GM18909 (cell line): ENCODE measurements at regions not wholly inside any gene's neighbourhood (a gene's known extent, or its start where the extent isn't known, plus 50 kb on each side); places are given as distances from the start of the nearest gene placed in this dataset.

Source experiments
- ATAC-seq: cut with Tn5 transposase; IDR thresholded peaks from one replicate; pipeline ENCODE4 v1.9.1; 2021; ENCODE audit warnings: mild to moderate bottlenecking; ENCODE audit not compliant: unreplicated experiment, poor library complexity

DNA sequence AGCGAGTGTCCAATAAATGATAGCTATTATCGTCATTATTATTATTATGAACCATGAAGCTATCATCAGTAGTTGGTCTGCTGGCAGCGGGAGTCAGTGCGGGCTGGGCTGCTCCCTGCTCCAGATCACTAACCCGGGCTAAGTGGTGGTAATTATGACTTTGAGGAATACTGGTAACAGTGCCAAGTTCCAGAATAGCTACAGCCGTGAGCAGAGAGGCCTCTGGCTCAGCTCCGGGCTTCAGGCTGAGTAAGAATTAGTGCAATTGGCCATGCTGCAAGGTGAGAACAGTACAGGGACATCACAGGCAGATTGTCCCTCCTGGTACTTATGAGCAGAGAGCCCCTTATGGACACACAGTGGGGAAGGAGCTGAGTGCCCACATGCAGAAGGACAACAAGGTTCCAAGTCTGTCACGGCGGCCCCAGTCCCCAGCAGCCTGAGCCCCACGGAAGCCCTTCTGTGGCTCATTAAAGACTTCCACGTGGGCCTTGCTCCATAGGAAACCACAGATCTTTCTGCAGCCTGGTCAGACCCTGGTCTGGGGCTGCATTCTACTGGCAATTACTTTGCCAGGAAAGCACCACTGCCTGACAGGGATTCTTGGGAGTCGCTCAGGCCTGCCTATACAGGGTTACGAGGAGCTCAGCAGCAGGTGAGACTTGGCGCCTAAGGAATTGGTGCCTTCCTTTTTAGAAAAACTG, 235.1 kb downstream of the RRAGC start:
- ATAC-seq: no peak

DNA sequence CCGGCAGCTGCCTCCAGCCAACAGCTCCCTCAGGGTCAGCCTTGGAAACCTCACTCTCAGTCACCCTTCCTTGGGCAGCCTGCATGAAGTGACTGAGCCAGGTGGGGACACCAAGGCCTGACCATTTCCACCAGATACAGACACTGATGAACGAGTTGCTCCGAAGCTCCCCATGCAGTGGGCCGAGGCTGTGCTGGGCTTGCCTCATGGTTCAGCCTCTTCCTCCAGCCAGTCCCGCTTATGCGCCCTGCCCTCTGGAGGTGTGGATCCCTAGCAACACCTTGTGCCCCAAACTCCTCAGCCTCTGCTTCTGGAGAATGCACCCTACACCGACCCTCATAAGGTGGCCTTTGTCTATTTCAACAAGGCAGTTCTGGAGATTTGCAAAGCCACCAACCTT, 236.0 kb downstream of the RRAGC start:
- no peak for ATAC-seq

DNA sequence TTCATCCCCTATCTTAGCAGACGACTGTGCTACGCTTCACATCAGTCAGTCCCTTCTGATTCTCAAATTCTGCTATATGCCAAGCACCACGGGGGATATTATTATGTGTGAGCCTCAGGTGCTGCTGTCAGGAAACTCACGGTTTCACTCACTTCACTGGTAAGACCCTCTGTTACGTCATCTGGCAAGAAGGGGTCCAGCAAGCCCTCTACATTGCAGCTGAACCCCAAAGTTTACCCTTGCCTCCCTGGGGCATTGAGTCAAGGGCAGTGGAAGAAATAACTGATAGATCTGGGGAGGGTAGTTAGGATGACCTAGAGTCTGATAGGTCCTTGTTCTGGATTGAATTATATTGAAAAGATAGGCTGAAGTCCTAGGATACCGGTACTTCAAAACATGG, 237.4 kb downstream of the RRAGC start:
- ATAC-seq: no peak

DNA sequence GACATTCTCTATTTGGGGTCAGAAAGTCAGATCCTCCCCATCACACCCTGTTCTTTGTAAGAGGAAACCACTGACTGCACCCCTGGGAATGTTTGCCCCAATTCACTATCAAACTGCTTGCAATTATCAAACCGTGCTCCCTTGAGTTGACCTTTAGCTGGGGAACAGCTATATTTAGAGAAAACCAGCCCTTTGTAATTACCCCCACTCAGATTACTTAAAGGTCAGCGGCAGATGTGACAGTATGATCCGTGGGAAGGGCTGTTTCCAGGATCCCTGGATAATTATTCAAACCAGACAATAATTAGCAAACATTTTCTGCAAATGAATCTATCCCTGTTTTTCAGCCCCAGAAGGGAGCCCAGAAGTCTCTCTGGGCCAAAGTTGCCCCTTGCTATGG, 242.7 kb downstream of the RRAGC start:
- ATAC-seq: no peak

DNA sequence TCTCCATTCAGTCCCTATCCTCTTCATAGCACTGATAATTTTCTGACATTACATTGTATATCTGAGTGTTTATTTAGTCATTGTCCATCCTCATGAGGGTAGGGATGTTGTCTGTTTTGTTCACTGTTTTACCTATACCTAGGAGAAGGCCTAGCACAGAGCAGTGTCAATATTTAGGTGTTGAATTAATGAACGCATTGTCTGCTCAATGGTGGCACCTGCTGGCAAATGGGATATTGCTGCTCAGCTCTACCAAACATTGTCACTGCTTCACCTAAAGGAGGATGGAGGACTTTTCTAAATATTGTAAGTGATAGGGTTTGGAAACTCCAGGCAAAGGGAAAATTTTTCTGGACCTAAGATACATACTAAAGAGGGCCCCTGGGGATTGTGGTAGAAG, 243.9 kb downstream of the RRAGC start:
- no peak for ATAC-seq

DNA sequence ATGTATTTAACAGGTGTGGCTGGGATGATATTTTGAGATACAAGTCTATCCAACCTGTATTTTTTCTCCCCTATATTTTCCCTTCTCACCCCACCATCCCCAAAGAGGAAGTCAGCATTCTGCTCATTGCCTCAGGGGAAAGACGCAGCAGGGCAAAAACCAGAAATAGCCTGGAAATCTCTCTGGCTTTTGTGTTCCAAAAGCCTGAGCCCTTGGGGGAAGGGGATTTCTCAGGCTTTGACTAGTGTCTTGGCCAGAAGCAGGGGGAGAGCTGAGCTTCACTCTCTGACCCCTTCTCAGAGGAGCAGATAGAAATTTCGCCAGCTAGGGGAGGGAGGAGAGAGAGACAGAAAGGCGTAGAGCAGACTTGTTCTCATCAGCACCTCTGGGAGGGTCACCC, 244.7 kb downstream of the RRAGC start:
- ATAC-seq: no peak

DNA sequence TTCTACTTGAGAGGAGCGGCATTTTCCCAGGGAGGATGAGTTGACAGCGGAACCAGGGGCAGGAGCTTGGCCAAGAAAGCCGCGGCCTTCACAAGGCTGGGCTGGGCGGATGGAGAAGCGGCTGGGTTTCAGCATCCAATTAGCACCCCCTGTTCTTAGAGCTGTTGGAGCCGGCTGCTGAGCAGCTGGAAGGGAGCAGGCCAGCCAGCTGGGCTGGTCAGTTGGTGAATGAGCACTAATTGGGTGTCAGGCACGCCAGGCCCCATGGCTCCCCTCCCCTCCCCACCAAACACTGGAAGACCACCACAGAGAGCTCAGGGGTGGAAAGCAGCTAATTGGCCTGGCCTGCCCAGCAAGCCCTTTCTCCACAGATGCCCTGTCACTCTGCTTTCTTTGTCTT, 245.6 kb downstream of the RRAGC start:
- no peak for ATAC-seq

DNA sequence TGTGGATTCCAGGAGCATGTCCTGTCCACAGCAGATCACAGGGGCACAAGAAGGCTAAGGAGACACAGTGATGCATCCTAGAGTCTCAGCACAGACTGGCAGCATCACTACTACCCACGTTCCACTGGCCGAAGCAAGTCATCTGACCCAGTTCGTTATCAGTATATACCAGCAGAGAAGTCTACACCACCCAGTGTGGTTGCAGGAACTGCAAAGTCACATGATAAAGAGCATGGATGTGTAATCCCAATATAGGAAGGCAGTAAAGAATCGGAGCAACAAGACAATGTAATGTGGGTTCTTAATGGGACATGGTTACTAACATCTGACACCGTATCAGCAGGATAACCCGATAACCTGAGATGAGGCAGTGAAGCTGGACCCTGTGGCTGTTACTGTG, 246.6 kb downstream of the RRAGC start:
- ATAC-seq: no peak

DNA sequence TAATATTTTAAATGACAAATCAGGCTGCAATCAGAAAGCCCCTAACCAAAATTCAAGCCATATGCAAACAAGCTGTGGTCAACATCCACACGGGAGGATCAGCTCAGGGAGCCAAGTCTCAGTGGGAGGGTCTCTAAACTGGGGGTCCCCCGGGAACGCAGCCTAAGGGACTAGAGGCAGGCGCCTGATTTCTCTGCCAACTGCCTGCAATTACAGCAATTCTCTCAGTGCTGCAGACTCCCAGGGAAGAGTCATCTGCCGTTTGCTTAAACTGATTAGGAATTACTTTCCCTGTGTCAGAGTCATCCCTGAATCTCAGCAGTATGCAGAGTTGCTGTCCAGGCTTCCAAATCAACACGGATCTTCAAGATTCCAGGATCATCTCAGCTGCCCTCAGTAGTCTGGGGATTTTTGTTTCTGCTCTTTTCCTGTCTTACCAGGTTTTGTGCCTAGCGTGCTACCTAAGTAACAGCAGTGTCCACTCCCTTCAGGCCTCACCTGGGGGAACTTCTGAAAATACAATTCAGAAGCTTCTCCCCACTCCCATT, 247.8 kb downstream of the RRAGC start:
- no peak for ATAC-seq

DNA sequence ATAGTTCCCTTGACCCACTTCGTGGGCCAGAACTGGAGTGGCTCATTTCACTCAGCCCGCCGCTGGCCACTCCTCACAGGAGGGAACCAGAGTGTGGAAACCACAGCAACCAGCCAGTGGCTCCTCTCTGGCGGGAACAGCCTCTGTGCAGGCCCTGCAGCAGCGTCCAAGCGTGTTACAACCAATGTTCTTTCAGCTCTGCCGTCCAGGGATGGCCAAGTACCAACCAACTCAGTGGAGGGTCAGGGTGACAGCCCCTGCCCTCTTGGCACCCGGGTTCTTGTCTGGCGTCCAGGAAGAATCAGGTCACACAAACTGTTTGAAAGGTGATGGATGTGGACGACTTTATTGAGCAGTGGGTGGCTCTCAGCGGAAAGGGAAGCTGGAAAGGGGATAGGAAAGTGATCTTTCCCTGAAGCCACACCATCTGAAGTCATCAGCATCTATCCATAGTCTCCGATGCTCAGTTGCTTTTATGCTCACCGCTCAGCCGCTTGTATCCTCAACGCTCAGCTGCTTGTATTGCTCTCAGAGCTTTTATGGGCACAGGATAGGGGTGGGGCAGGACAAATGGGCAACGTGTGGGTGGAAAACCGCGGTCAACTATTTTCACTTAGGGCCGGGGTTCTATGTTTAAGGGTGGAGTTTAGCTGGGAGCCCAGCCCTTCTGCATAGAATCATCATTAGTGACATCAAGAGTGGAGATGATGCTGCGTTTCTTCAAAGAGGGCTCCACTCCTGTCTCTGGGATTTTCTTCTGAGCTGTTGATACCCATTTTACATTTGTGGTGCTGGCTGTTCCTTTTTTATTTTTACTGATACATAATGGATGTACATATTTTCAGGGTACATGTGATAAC, 250.2 kb downstream of the RRAGC start:
- ATAC-seq: no peak

DNA sequence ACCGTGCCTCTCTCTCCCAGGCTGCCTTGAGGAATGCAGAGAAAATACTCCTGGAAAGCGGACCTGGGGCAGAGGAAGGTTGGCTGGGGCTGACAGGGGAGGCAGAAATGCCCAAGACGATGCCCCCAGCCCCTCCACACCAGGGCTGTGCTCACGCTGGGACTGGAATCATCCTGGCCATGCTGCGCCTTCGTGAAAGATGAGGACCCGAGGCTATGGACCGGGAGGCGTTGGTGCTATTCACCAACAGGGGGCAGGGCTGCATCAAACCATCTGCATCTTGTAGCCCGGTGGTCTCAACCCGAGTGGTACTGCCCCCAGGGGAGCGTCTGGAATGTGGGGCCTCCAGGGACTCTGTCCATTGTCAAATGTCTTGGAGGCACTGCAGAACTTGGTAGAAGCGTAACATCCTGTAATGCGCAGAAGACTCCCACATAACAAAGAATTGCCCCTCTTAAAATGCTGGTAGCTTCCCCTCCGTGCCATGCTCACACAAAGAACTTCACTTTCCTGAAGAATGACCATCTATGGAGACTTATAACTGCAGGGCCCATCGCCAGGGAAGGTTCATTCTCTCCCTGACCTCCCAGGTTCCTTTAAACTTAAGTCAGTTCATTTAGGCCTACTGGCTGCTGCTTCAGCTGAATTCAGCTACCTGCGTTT, 251.2 kb downstream of the RRAGC start:
- ATAC-seq: no peak

DNA sequence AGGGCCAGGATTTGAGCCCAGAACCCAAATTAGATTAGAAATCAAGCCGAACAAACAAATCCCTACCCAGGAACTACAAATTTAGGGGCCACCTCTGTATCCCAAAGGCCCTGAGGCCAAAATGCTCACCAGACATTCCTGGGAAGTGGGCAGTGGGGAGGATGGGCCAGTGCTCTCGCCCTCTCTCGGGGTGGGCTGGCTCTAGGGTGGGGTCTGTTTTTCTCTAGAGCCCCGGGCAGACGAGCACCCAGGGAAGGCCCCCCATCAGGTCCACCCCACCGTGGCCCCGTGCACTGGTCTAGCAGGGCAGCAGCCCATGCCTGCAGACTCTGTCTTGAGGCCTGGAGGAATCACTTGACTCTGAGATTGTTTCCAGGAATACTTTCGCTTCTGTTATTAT, 252.0 kb downstream of the RRAGC start:
- ATAC-seq: no peak

DNA sequence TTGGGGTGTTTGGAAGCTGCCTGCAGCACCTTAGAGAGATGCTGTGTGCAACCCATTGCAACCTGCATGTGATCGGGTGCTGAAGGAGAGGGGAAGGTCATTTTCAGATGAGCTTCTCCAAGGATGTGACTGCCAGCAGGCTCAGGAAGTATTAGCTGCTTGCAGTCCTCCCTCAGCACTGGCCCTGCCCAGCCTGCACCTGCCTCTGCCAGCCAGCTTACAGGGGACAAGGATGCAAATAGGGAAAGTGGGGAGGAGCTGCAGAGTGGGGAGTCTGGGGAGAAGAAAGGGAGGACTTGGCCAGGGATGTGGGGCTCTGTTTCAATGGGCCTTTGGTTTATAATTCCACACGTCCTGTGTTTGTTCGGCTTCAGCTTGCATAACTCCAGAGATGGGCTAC, 254.5 kb downstream of the RRAGC start:
- no peak for ATAC-seq

DNA sequence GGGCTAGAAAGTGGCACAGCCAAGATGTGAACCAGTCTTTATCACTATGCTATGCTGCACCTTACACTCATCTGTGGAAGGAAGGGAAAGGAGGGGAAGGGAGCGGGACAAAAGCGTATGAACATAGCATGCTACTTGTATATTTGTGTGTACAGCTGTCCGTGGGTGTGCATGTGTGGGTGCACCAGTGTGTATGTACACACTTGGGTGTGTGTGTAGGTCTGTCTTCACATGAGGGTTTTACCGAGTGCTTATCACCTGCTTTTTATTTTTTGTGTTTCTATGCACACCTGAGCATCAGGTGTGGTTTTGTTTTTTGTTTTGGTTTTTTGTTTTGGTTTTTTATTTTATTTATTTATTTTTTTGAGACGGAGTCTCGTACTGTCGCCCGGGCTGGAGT, 255.7 kb downstream of the RRAGC start:
- ATAC-seq: no peak

DNA sequence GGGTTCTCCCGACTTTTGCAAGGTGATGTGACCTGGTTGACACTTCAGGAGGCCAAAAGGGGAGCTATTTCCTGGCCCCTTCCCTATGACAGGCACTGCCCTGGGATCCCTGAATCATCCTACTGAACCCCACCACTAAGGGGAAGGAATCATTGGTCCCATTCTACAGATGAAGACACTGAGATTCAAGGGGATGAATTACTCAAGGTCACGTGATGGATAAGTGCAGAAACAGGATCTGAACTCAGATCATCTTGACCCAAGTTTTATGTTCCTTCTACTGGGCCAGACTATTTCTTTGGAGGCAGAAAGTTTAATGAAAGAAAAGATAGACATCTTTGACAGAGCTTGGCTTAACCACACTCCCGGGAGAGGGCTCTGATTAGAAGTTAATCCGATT, 258.7 kb downstream of the RRAGC start:
- no peak for ATAC-seq

DNA sequence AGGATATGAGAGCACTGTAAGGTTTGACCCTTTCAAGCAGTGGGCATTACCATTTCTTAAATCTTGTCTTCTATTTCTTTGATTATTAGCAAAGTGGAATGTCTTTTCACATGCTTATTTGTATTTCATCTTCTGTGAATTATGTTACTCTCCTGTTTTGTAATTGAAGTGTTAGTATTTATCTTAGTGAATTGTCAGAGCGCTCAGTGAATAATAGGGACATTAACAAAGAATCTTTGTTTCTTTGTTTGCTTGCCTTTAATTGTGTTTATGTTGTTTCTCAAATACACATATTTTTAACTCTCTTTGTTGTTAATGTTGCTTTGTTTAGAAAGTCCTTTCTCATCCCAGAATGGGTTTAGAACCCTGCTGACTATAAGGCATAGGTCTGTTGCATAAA, 259.3 kb downstream of the RRAGC start:
- ATAC-seq: no peak

DNA sequence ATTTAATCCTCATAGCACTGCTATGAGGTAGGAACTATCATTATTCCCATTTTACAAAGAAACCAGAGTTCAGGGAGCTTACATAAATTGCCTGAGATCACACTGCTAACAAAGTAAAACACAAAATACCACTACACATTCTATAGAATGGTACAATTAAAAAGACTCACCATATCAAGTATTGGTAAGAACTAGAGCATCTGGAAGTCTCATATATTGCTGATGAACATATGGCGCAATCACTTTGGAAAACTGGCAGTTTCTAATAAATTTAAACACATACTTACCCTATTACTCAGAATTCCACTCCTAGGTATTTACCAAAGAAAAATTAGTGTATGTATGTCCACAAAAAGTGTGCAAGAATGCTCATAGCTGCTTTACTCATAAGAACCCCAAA, 261.5 kb downstream of the RRAGC start:
- no peak for ATAC-seq

DNA sequence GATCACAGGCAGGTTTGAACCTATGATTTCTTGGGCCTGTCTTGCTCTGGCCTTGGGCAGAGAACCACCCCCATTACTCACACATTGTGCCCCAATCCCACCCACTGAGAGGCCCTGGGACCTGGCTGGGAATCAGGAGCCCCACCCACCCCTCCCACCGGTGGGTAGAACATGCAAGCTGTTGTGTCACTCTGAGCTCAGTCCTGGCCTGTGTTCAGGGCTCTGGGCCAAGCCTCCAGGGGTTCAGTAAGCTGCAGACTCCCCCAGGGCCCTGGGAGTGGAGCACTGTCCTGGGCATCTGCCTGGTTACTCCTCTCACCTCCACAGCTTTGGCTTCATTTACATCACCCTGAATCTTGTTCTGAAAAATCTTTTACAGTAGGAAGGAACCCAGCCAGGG, 270.5 kb downstream of the RRAGC start:
- no peak for ATAC-seq

DNA sequence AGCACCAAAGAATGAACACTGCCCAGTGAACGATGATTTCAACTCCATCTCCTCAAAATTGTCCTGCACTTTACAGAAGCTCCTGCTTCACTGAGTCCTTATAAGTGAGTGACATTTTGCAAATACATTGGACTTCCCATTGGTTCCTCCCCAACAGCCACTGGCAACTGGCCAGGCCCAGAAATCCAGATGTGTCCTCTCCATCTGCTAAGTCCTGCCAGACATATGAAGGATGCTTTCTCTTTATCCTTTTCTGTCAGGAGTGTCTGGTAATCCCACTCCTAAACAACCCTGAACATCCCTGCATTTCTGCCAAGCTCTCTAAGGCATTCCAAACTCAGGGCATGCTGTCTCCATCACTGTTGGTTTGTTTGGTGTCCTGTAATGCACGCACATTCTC, 271.8 kb downstream of the RRAGC start:
- no peak for ATAC-seq

DNA sequence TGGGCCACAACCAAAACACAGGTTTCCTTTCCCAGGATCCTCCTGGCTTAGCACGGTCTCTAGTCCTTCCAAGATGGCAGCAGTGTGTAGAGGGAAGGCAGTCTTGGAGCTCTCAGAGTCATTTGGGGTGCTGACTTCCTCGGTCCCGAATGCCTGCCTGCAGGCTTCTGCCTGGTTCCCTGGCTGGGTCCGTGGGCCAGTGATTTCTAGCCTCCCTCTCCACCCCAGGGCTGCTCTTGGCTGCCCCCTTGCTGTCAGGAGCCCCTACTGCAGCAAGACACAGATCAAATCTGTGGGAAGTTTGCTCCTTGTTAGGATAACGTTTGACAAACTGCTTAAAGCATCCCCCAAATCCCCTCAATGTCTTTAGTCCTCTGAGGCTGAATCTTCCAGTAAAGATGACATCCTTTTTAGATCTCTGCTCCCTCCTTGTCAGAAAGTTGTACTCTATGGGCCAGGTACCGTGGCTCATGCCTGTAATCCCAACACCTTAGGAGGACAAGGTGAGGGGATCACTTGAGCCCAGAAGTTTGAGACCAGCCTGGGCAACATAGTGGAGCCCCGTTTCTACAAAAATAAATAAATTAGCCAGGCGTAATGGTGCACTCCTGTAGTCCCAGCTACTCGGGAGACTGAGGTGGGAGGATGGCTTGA, 272.5 kb downstream of the RRAGC start:
- ATAC-seq: no peak

DNA sequence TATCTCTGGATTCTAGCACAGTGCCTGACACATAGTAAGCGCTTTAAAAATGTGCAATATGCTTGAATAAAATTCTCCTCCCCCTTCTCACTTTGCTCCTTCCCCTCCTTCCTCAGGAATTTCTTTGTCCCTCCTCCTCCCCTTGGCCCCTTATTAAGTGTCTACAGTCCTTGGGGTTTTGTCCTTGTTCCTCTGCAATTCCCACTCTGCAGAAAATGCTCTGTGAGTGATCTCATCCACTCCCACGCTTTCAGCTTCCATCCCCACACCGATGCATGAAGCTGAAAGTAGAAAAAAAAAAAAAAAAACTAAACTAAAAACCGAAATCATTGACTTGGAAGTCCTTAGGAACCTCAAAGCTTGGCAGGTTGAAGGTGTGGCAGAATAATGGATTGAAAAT, 273.6 kb downstream of the RRAGC start:
- no peak for ATAC-seq
